Psoas muscle (tissue), 7 donors: ENCODE measurements at regions not wholly inside any gene's neighbourhood (a gene's known extent, or its start where the extent isn't known, plus 50 kb on each side); places are given as distances from the start of the nearest gene placed in this dataset.

Experiments used
- ATAC-seq, 4 donors: fragments of 200-7000 bp; cut with Tn5 transposase; one replicate each; pipeline ENCODE4 v1.9.1; 2020; ENCODE audit warnings: moderate library complexity in 3 of 4, mild to moderate bottlenecking in 2 of 4
- DNase-seq, 2 donors: peaks; one replicate each; pipeline ENCODE4 v3.0.0-alpha.2; 2020
- H3K27ac ChIP-seq: fragments of 200-600 bp; one replicate; pipeline ENCODE4 v1.8.0; 2022
- H3K27me3 ChIP-seq, 3 donors: fragments of 200-600 bp in 1 of 3; one replicate each; pipeline versions ENCODE4 v1.6.1 to v1.8.0; 2013 to 2022; ENCODE audit warnings: low read length in 2 of 3, mild to moderate bottlenecking in 2 of 3, moderate library complexity in 1 of 3; ENCODE audit not compliant: insufficient read depth in 3 of 3
- H3K36me3 ChIP-seq, 2 donors: fragments of 200-600 bp in 1 of 2; one replicate each; pipeline versions ENCODE4 v1.6.1 to v1.8.0; 2013 to 2022; ENCODE audit warnings: low read depth in 1 of 2, mild to moderate bottlenecking in 1 of 2, moderate library complexity in 1 of 2; ENCODE audit not compliant: insufficient read depth in 1 of 2
- H3K4me1 ChIP-seq: fragments of 200-600 bp; one replicate; pipeline ENCODE4 v1.8.0; 2022
- H3K4me3 ChIP-seq: fragments of 200-600 bp; one replicate; pipeline ENCODE4 v1.8.0; 2022; ENCODE audit warnings: mild to moderate bottlenecking
- H3K9me3 ChIP-seq: fragments of 200-600 bp; one replicate; pipeline ENCODE4 v1.8.0; 2022
- whole genome bisulfite sequencing, 3 donors: extraction: QIAGEN DNeasy Blood & Tissue Kit; methylation state at CpG; one replicate each; pipeline versions ENCODE4 v1.1.6 to v1.1.7; 2013; 5-methylcytosine and 5-hydroxymethylcytosine counted together
- intact Hi-C, 2 donors: fragments of 100-400 bp; cut with DNase I; formaldehyde crosslinking; loops; one replicate each; pipeline versions ENCODE4 v1.11.0 to v1.14.2; 2022
- TF ChIP-seq, protein P1 (sequence below): fragments of 200-600 bp; IDR thresholded peaks from one replicate; pipeline ENCODE4 v1.8.0; 2022; ENCODE audit warnings: antibody characterized with exemption
- donor health status: healthy with polysubstance abuse.
- donor health status: DM: no; HTN: no; CAD: no; lungs with moderate emphysema.
- donor health status: Bipolar disorder and iron deficiency.
- donor health status: healthy.
- donor health status: DM: yes; HTN: yes; CAD: no.
- donor health status: DM: no; HTN: no; CAD: no.
- donor health status: DM: yes; HTN: yes; CAD: no.

DNA sequence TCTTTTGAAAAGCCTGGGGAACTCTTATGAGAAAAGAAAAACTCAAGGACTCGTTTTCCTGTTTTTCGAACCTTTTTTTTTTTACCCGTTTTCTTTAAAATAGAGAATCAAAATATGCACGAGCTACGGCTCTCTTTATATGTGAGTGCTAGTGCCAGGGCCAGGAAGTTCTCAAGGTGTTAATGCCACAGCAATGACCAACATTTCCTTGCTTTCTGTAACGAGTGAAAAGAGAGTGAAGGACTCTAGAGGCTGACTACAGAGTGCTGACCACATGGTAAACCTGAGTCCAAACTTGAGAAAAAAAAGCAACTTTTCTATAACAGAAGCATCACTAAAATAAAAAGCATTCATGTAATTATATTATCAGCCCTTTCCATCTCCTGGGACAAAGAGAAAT lies 102.2 kb upstream of the SLC28A3 start:
- 60 to 68% (median 67%) methylated on average over 6 of the region's 6 CpGs for WGBS, 3 donors

DNA sequence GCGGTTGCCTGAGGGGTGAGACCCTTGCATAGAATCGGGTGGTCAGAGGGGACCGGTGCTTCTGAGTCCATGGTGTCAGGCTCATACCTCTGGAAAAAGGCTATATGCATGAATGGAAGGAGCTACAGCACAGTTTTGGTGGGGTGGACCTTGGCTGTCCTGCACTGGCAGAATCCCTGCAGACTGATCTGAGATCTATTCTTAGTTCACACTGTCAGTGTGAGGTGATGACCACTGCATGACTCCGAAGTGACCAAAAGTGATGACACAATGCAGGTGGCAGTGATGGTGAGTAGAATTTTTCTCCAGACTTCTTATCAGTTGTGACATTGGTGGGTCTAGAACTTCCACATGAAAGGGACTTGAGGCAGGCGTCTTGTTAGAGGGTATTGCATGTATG lies 105.2 kb upstream of the SLC28A3 start:
- ATAC-seq (no peak), DNase-seq (no peak)
- H3K4me1 ChIP-seq, result no peaks in the 10 kb centered on the region
- no peaks in the 10 kb centered on the region for H3K36me3 ChIP-seq
- H3K4me3 ChIP-seq, result no peak overlapping the region
- H3K9me3 ChIP-seq, result no peaks in the 10 kb centered on the region
- intact Hi-C loops, result no loop called here
- TF ChIP-seq, protein P1, sequence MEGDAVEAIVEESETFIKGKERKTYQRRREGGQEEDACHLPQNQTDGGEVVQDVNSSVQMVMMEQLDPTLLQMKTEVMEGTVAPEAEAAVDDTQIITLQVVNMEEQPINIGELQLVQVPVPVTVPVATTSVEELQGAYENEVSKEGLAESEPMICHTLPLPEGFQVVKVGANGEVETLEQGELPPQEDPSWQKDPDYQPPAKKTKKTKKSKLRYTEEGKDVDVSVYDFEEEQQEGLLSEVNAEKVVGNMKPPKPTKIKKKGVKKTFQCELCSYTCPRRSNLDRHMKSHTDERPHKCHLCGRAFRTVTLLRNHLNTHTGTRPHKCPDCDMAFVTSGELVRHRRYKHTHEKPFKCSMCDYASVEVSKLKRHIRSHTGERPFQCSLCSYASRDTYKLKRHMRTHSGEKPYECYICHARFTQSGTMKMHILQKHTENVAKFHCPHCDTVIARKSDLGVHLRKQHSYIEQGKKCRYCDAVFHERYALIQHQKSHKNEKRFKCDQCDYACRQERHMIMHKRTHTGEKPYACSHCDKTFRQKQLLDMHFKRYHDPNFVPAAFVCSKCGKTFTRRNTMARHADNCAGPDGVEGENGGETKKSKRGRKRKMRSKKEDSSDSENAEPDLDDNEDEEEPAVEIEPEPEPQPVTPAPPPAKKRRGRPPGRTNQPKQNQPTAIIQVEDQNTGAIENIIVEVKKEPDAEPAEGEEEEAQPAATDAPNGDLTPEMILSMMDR, result no peak
- H3K27me3 ChIP-seq, result no peaks in the 10 kb centered on the region
- no peak overlapping the region for H3K27ac ChIP-seq
- WGBS, 3 donors, result 93 to 95% (median 94%) methylated on average over 5 of the region's 5 CpGs

More for the DNA sequence above, 102.2 kb upstream of the SLC28A3 start:
- no peaks in the 10 kb centered on the region for H3K36me3 ChIP-seq
- H3K9me3 ChIP-seq, result no peaks in the 10 kb centered on the region
- DNase-seq, result no peak
- no peak for ATAC-seq
- TF ChIP-seq, protein P1, result no peak
- H3K27ac ChIP-seq, result no peak overlapping the region
- intact Hi-C loops, result no loop called here
- no peaks in the 10 kb centered on the region for H3K27me3 ChIP-seq
- H3K4me3 ChIP-seq, result no peak overlapping the region
- H3K4me1 ChIP-seq, result no peaks in the 10 kb centered on the region

DNA sequence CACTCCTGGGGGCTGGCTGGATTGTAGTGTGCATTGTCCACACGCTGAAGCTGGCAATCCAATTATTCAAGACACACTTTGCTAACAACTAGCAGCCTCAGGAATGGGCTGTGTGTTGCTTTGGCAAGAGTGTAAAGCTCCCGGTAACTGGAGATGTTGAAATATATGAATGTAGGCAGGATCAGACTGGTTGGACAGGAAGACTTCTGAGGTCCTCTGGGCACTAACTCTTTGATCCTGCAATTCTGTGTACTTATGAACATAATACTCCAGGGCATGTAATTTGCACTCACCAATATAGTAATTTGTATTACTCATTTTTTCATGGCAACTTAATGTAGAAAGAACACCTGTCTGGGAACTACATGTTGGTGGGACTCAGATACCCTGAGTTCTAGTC lies 106.7 kb upstream of the SLC28A3 start:
- Histone ChIP-seq H3K9me3 (no peaks in the 10 kb centered on the region), H3K27me3 (peaks cover 0 to 2% (median 0%) of the 10 kb centered on the region in 3 donors), H3K4me1 (no peaks in the 10 kb centered on the region), H3K36me3 (no peaks in the 10 kb centered on the region), H3K27ac (no peak overlapping the region), H3K4me3 (no peak overlapping the region)
- TF ChIP-seq, protein P1, result no peak
- intact Hi-C loops, result no loop called here
- ATAC-seq (no peak), DNase-seq (no peak)
- 30 to 49% (median 38%) methylated on average over 2 of the region's 2 CpGs for WGBS, 3 donors

DNA sequence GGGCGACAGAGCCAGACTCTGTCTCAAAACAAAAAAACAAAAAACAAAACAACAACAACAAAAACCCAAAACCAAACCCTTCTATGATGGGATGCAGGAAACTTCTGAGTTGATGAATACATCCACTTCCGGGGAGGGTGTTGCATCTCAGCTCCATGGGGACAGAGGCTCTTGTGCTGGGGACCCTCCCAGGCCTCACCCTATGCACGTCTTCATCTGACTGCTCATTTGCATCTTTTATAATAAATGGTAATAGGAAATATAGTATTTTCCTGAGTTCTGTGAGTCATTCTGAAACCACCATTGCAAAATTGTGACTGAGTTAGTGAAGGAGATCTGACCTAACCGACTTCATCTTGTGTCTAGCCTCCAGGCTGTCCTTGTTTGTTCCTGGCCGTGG lies 109.5 kb upstream of the SLC28A3 start:
- Histone ChIP-seq H3K4me1 (no peaks in the 10 kb centered on the region), H3K27me3 (peaks cover 0 to 2% (median 0%) of the 10 kb centered on the region in 3 donors), H3K27ac (no peak overlapping the region), H3K36me3 (no peaks in the 10 kb centered on the region), H3K9me3 (no peaks in the 10 kb centered on the region), H3K4me3 (no peak overlapping the region)
- TF ChIP-seq, protein P1, result no peak
- intact Hi-C loops, result no loop called here
- 69 to 76% (median 71%) methylated on average over 5 of the region's 5 CpGs for WGBS, 3 donors
- no peak for DNase-seq
- ATAC-seq, result no peak

DNA sequence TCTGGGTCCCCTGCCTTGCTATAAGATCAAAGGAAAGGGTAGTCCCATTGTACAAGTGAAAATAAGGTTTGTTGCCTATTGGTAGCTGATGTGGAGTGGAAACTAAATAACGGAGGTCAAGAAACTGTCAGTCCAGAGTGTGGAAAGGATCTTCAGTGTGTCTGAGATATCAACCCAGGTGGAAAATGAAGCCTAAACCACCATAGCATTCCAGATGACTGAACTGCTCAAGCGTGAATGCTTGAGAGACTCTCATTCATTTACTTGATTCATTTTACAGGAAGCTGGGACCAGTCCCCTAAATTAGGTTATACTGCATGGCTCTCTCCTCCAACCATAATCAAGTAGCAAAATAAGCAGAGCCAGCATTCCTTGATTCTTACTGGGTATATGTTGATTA lies 116.0 kb upstream of the SLC28A3 start:
- Histone ChIP-seq H3K27me3 (peaks cover 0 to 3% (median 2%) of the 10 kb centered on the region in 3 donors), H3K4me1 (no peaks in the 10 kb centered on the region), H3K27ac (no peak overlapping the region), H3K4me3 (no peak overlapping the region), H3K9me3 (no peaks in the 10 kb centered on the region), H3K36me3 (no peaks in the 10 kb centered on the region)
- DNase-seq, result no peak
- TF ChIP-seq, protein P1, result no peak
- 70 to 74% (median 70%) methylated on average over 2 of the region's 2 CpGs for whole genome bisulfite sequencing, 3 donors
- ATAC-seq, result no peak
- intact Hi-C loops, result no loop called here
